HG03469 (cell line): ENCODE measurements at regions not wholly inside any gene's neighbourhood (a gene's known extent, or its start where the extent isn't known, plus 50 kb on each side); places are given as distances from the start of the nearest gene placed in this dataset.
"Not testable (repeated sequence)": the region's sequence is repeated elsewhere in the genome, so short reads cannot be mapped to it uniquely, and the experiment has no call there.

Experiments used
- ATAC-seq: cut with Tn5 transposase; IDR thresholded peaks from one replicate; pipeline ENCODE4 v1.9.1; 2021; ENCODE audit warnings: mild to moderate bottlenecking, moderate library complexity, moderate number of reproducible peaks; ENCODE audit not compliant: unreplicated experiment

DNA sequence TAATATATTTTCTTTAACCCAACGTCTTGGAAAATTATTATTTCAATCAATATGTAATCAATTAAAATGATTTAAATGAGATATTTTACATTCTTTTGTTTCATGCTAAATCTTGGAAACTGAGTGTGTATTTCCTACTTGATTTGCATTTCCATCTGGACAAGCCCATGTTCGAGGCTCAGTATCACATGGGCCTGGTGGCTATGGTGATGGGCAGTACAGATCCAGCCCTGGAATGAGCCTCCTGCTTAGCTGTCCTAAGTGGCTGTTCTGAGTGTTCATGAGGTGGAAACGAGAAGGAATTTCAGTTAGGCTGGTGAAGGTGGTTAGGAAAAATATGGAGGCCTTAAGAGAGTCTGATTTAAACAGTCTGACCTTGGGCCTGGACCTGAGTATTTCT is 73.0 kb upstream of the ATXN1 start:
- ATAC-seq, result no peak

DNA sequence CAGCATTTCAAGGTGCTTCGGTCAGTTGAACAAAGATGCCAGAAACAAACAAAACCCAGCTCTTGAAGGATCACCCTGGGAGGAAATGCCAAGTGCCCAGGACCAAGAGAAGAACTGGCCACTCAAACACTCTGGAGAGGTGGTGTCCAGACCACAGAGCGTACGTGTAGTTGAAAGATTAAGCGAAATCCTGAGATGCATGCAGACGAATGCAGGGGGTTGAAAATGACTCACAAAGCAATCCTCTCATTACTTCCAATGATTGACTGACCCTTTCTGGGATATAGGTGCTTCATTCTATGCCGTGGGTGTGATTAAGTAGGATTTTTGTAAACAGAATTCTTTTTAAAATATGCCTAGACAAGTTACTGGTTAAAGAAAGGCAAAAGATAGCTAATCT is 71.5 kb upstream of the ATXN1 start:
- ATAC-seq, result no peak

DNA sequence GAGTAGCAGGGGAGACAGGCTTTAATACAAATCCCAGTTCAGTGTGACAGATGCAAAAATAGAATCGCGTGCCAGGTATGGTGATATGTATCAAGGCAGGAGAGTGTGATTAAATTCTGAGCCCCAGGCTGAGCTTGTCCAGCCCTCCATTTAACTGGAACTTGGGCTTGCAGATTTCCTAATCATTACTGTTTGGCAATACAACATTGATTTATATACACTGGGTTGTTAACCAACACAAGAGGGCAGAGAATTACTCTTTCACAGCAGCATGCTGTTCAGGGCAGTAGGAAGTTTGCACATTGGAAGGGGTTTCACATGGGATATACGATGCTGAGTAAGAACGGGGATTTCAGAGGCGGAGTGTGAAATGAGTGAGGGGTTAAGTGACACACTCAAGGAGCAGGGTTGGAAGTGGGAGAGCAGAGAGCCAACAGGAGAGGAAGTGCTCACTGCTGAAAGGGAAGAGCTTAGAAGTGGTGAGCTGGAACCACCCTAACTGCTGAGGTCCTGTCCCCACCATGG is 70.8 kb upstream of the ATXN1 start:
- ATAC-seq, result no peak

DNA sequence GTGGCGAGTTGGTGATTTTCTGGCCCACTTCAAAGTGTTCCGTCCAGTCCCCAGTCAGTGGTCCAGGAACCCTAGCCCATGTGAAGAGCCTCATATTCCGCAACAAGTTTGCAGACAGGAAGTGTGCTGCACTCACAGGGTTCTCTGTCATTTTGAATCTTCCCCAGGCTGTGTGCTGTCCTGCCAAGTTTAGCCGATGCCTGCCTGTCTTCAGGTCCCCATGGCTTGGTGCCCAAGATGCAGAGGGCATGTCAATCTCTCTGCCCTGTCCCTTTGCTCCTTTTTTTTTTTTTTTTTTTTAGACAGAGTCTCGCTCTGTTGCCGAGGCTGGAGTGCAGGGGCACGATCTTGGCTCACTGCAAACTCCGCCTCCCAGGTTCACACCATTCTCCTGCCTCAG is 69.9 kb upstream of the ATXN1 start:
- no peak for ATAC-seq

DNA sequence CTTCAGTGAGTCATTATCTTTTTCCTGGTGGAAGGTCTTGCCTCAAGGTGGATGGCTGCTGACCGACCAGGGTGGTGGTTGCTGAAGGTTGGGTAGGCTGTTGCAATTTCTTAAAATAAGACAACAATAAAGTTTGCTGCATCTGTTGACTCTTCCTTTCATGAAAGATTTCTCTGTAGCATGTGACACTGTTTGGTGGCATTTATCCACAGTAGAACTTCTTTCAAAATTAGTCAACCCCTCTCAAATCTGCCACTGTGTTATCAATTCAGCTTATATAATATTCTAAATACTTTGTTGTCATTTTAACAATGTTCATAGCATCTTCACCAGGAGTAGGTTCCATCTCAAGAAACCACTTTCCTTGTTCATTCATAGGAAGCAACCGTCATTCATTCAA is 66.8 kb upstream of the ATXN1 start:
- ATAC-seq, result no peak

DNA sequence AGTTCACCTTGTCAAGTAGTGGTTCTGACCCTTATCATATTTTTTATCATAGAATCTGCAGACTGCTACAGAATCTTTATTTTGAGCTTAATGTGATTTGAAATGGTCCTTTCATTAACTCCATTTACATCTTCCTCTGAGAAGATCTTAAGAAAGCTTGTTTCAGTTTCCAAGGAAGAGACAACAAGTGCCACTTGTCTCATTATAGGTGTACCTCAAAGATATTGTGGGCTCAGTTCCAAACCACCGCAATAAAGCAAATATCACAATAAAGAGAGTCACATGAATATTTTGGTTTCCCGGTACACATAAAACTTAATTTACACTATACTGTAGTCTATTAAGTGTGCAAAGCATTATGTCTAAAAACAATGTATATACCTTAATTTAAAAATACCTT is 66.4 kb upstream of the ATXN1 start:
- ATAC-seq, result no peak

DNA sequence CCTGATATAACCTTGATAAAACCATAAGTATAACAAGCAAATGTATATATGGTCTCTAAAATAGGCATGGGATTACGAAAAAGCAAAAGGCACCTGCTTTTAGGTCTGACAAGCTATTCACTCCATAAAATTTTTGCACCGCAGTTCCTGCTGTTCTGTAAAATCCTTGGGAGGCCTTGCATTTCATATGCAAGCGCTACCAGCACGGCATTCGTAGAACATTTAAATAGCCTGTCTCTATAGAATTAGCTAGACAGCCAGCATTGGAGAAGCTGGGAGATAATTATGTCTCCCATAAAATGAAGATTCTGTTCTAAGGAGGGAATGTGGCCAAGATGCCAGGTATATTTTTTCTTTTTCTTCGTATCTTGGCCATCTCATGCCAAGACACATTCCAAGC is 64.5 kb upstream of the ATXN1 start:
- no peak for ATAC-seq

DNA sequence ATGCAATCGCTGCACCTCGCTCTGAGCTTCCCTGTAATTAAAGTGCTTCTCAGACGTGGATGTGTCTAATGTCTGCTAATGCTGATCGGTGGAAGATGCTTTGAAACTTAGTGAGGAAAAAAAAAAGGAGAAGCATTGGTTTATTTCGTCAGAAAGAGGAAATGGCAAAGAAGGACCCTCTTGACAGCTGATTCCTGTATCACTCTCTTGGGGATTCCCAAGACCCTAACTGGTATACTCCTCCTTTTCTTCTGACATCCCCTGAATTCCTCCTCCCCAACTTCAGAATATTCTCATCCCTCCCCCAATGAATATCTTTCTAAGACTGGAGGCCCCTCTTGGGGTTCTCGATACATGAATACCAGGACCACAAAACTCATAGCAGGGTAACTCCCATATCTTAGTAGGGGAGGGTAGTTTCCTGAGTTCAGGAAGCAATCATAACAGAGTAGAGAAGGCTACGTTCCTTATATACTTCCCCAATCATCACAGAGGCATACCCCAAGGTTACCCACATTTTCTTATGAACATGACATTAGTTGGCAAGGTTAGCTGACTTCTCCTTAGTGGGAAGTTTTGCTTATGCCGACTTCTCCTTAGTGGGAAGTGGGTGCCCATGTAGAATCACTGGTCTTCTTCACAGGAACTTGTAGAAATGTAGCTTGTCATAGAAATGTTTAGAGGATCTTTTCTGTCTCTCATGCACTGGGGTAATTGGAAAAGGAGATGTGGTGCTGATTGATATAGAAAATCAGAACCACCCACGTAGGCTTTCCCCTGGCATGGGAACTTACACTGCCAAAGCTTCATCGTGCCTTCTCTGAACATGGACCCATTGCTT is 63.8 kb upstream of the ATXN1 start:
- ATAC-seq, result no peak

DNA sequence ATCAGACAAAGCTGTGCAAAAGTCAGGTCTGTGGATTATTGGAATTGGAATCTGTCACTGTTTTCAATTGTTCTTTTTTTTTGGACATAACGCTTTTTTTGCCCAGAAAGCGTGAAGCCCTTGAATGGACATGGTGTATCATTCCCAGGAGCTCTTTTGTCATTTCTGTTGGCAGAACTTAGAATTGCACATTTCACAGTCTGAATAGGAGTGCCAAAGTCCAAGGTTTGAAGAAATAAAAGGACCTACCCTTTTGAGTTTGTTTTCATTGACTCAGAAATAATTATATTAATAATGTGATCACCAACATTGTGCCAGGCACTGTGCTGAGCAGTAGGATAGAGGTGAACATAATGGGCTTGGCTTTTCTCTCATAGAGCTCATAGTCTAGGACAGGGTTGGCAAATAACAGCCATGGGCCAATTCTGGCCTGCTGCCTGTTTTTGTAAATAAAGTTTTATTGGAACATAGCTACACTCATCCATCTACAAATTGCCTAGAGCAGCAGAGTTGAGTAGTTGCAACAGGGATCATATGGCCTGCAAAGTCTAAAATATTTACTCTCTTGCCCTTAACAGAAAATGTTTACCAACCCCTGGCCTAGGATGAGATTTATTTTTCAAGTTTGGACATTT is 62.6 kb upstream of the ATXN1 start:
- no peak for ATAC-seq

DNA sequence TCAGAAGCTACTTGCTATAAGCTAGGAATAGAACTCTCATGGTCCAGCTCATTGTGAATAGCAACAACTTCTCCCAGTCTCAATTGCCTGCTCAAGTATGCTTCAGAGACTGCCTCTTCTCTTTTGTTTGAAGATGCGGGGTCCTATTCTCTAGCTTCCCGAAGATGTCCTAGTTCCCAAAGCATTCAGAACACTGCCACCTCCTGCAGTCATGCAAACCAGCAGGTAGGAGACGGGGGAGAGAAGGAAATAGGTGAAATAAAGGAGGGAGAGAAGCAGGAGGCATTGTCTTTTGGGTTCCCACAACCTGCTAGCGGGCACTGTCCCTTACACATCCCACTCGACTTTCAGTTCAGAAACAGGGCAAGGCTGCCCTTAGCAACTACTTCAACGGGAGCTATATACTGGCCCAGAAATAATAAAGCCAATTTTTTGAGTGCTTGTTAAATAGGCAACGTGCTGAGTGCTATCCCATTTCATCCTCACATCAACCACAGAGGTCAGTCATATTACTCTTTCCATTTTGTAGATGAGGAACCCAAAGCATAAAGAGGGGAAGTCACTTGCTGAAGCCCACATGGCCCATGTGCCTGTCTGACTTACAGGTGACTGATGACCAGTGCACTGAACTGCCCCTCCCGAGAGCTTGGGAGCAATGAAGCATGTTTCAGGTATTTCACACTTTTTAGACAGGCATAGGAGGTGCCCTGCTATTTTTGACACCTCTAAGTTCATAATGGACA is 61.9 kb upstream of the ATXN1 start:
- no peak for ATAC-seq

DNA sequence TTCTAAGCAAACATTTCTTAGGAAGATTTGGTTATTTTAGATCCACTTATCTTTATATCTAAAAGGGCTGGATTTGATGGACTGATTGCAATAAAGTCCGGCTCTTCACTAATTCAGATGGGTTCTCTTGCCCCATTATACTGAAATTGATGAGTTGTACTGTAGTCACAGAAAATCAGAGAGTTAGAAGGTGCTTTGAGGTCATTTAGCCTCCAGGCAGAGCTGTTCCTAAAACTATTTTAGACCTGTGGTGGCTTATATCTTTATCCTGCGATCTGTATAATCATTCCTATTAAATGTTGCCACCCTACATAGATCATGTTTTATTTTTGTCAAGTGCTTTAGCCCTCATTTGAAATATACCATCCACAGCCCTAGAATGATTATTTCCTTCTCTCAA is 61.3 kb upstream of the ATXN1 start:
- no peak for ATAC-seq

DNA sequence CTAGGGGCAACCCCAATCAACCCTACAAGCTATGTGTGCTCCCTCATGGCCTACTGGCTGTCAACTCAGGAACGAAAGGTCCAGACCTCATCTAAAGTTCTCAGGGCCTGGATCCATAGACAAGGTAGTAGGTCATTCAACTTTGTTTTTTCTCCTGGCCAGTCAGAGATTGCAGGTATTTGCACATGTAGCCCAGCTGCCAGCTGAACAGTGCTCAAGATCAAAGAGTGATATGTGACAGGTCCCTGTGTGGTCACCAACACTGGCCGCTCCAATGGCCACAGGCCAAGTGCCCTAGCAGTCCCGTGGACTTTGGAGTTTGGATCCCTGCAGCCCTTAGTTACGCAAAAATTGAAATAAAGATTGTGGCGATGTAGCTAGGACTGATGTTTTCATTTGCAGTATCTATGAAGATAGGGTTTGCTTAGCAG is 60.6 kb upstream of the ATXN1 start:
- no peak for ATAC-seq

DNA sequence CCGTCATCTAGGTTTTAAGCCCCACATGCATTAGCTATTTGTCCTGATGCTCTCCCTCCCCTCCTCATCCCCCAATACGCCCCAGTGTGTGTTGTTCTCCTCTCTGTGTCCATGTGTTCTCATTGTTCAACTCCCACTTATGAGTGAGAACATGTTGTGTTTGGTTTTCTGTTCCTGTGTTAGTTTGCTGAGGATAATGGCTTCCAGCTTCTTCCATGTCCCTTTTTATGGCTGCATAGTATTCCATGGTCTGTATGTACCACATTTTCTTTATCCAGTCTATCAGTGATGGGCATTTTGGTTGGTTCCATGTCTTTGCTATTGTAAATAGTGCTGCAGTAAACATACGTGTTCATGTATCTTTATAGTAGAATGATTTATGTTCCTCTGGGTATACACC is 59.0 kb upstream of the ATXN1 start:
- not testable (repeated sequence) for ATAC-seq

DNA sequence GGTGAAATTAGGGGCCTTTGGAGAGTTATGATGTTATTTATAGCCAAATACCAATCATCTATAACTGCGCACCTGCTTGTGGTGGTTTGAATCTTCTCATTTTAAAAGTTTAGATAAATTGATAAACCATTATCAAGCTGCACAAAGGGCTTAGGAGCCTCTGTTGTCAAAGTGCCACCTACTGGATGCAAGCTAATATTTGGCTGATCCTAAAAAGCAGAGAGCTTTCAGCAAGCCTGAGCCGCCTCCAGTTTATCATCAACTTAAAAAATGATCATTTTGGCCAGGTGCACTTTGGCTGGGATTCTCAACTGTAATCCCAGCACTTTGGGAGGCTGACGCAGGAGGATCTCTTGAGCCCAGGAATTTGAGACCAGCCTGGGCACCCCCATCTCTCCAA is 58.5 kb upstream of the ATXN1 start:
- no peak for ATAC-seq

DNA sequence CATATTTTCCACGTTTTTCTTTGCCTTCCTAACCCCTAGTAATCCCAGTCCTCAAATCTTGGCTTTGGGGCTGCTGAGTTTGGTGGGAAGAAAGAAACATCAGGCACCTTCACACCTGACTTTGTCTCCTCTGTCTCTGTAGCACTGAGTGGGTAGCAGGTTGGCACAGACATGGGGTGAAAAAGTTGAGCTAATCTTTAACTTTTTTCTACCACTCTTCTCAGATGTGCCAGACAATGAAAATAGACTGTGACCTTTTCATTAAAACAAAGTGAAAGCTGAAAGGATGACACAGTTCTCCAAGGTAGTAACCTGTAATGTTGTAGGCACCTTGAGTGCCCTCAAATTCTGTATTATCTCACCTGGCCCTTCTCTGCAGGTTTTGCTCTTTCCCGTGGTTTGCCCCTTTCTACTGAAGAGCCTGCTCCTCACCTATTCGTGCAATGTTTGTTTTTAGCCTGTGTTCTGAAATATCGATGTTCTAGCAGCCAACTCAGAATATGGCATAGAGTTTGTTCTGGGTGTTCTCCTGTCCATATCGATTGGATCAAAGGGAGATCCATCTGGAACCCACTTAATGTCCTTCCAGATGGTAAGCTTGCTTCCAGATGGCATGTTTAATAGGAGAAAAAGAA is 57.8 kb upstream of the ATXN1 start:
- no peak for ATAC-seq

DNA sequence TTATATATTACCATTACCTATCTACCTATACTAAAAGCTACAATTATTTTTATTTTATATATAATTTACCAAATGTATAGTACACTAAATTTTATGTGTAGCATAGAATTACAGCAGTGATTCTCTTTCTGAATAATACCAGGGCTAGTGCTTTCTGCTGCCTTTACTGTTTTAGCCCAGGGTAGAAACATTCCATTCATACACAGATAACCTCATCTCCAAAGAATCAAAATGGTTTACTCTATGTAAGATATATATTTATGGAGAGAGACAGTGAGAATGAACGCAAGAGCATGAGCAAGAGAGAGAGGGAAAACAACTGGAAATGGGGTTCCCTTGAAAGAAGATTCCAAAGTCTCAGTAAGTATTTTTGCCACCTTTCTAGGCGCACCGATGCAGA is 56.3 kb upstream of the ATXN1 start:
- no peak for ATAC-seq

DNA sequence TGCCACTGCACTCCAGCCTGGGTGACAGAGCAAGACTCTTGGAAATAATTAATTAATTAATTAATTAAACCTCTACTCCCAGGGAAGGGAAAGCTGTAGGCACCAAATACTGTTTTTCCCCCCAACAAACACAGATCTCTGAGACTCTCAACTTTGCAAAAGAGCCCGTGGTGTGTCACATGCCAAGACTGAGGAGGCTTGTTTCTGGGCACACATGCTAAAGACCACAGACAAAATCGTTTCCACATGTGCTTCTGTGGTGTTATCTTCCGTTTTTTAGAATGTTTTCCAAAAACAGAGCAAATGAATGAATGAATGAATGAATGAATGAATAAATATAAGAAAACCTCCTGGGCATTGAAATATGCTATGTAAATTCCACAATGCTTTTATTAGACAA is 55.6 kb upstream of the ATXN1 start:
- ATAC-seq, result no peak

DNA sequence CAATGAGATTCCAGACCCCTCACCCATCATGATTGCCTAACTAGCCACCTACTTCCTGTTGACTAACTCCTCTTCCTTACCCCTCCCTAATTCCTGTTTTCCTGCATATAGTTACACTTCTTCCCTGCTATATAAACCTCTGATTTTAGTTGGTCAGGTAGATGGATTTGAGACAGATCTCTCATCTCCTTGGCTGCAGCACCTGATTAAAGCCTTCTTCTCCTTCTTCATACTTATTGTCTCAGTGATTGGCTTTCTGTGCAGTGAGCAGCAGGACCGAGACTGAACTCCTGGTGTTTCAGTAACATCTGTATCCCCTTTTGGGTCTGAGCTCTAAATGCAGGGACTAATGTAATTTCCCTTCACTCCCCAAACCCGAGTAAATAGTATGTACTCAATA is 51.7 kb upstream of the ATXN1 start:
- no peak for ATAC-seq

DNA sequence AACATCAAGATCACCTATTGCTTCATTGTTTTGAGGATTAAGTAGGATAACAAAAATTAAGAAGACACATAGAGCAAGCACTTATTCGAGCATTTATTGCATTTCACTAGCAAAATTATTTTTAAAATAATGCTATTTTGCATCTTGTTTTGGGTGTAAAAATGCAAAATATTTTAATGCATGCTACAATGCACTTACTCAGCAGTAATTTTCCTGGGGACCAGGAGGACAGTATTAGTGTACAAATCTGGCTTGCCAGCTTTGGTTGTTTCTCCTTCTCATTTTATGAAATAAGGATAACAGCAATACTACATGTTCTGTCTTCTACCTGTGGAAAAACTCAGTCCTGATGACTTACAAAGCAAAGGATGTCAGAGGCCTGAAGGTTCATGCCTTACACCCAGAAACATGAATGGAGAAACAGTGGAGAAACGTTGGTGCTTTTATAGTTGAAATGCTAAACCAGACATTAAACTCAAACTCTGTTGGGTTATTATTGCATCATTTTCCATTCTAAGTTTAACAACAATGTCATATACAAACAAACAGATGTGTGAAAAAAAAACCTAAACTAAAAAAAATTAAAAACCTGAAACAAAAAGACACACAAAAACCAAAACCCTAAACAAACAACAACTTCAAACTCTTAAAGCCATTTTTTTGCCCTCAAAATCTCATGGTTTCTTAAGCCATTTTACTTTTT is 50.2 kb upstream of the ATXN1 start:
- no peak for ATAC-seq
